ENCODE measurements at regions not wholly inside any gene's neighbourhood (a gene's known extent, or its start where the extent isn't known, plus 50 kb on each side); places are given as distances from the start of the nearest gene placed in this dataset.
"Not testable (repeated sequence)": the region's sequence is repeated elsewhere in the genome, so short reads cannot be mapped to it uniquely, and the experiment has no call there.

GRCh38 chr13:33639626-33640080 is 178.3 kb upstream of the RFC3 start:
- no peak for DNase-seq (ENCODE audit: low read depth, low spot score)
- peak overlapping the region; percentile 78 for H3K27ac ChIP-seq

DNA sequence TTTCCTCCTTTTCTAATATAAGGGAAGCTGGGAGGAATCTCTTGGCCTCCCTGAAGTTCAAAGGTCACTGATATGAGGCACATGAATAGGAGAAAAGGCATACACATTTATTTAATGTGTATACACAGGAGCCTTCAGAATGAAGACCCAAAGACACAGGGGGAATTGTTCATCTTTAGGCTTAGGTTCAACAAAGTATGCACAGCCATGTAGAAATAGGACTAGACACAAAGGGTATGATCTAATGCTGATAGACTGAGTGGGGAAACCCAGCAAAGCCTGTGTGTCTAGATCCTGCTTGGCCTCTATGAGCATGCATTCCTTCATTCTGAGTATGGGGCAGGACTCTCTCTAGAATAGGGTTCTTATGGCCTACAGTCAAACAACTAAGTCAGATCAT is 177.1 kb upstream of the RFC3 start:
- peak overlapping the region; percentile 78 for H3K27ac ChIP-seq
- DNase-seq (ENCODE audit: low read depth, low spot score): no peak

DNA sequence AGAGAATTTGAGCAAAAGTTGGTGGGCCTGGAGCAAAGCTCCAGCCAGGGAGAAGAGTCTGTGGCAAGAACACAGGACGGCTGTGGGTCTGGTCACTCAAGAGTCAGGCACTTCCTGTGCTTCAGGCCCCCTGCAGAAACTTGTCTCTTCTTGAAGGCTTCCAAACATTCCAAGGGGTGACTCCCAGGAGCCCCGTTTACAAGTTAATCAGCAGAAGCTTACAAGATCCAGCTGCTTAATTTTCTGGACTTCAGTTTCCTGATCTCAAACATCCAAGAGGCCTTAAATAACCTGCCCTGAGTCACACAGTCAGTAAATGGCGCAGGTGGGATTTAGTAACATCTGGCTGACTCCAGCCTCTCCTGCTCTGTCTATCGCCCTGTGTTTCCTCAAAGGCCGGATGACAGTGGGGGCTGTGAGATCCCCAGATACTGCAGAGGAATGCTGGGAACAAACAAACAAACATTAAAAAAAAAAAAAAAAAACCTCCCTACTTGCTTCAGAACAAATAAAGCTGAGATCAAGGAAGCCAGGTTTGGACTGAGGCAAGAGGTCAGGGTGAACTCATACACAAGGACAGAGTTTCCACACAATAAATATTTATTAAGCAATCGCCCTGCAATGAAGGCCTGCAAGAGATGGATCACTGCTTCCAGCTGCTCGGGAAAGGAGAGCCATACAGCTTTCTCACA is 175.4 kb upstream of the RFC3 start:
- H3K27ac ChIP-seq: peak overlapping the region; percentile 78
- no peak for DNase-seq (ENCODE audit: low read depth, low spot score)

DNA sequence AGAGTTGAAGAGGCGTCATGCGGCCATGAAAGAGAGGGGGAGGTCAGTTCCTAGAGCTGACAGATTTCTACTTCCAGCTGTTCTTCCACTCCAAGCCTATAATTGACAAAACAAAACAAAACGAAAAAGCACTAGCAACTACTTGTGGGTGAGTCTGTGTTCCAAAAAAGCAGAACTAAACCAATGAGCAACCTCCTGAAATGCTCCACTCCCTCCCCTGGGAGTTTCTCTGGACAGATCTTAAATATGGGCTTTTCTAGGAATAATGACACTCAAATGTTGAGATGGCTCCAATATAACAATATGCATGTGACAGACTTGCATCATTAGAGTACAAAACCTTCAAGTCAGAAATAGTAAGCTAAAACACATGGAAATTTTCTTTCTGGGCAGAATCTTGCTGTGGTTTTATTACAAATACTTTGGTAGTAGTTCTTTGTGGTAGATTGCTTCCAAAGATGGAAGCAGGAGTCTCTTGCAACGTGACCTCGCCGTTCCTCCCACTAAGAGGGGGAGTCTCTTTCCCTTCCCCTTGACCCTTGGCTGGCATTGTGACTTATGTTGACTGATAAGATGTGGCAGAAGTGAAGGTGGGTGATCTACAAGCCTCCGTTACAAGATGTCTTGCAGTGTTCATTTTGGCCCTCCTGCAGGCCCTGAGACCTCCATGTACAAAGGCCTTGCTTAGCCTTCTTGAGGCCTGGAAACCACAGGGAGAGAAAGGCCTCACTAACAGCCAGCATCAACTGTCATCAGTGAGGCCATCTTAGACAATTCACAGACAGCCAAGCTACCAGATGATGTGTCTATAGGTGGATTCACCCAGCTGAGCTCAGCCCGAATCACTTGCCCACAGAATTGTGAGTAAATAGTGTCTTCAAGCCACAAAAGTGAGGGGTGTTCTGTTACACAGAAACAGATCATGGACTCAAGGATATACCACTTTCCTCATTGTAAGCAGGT is 173.1 kb upstream of the RFC3 start:
- no peak overlapping the region for H3K27ac ChIP-seq
- DNase-seq (ENCODE audit: low read depth, low spot score): no peak

DNA sequence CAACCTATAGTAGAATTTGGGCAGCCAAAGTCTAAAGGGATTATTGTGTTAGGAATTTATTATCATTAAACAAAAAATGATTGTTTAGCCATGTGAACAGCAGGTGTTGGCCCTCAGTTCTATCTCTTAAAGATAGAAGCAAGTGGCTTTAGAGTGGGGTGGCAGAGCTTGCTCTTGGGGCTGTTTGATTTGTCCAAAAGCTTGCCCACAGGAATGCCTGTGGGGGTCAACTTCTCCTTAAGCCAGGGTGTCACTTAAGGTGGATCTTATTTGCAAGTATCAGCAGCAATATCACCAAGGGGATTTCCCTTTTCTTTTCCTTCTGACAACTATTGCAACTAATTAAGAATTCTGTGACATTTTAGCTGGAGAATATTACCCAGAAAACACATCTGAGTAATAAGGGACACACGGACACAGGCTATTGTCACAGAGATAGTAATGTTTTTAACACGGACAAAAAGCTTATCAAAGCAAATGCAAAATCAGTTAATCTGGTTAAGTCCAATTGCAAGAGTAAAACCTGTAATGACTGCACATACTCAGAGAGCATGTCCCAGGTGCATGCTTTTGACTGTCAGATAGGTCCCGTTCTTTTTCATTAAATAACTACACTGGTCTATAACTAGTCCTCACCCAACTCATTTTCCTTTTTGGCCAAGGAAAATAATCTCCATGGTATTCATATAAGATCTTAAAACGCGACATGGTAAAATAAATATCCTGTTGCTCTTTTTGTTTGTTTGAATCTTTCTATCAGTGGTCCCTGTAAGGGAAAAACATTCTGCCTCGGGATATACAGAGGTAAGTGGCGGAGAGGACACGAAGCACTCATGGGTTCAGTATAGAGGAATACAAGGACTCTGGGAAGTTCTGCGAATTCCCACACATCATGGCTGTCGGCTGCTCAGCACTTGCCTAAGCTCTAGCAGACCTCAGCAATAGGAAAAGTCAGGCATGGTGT is 172.1 kb upstream of the RFC3 start:
- DNase-seq (ENCODE audit: low read depth, low spot score): no peak
- H3K27ac ChIP-seq: no peak overlapping the region

DNA sequence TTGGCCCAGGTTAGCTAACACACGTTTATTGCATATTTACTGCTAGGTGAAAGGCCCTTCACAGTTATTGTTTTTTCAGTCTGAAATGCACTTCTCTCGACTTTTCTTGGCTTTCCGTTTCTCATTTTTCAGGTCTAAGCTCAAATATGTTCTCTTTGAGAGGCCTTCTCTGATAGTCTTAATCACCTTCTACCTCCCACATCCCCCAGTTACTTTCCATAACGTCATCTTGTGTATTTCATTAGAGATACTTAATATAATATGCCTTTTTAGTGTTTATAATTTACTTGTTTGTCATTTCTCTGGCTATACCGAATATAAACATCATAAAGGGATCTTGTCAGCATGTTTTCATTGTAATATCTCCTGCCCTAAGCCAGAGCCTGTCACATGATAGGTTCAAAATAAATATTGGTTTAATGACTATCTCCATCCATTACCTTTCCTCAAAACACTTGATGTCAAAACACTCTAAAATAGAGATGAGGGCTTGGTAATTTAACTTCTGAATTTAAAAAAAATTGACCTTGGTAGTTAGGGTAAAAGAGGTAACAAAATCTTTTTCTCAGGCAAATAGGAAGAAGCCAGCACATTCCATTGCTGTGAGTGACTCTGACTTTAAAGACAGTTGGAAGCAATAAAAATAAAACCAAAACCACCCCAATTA is 168.6 kb upstream of the RFC3 start:
- no peak overlapping the region for H3K27ac ChIP-seq
- DNase-seq (ENCODE audit: low read depth, low spot score): no peak

GRCh38 chr13:33651766-33652165 is 166.2 kb upstream of the RFC3 start:
- H3K27ac ChIP-seq: no peak overlapping the region

DNA sequence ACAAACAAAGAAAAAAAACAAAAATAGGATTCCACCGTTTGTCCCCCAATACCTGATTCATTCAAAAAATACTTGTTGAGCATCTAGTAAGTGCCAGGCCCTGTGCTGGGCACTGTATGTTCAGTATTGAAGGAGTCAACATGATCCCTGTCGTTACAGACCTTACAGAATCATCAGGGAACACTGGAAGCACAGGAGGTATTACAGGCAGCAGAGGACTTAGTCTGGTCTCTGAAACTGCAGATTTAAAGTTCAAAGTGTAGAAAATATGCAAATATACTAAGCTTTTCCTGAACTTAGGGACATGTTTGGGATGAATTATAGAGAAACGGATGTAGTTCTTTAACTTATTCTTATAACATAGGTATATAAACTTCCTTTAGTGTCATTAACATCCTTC is 160.7 kb upstream of the RFC3 start:
- no peak for DNase-seq (ENCODE audit: low read depth, low spot score)
- H3K27ac ChIP-seq: no peak overlapping the region

More at GRCh38 chr13:33651766-33652165, 166.2 kb upstream of the RFC3 start:
- DNase-seq (ENCODE audit: low read depth, low spot score): no peak

DNA sequence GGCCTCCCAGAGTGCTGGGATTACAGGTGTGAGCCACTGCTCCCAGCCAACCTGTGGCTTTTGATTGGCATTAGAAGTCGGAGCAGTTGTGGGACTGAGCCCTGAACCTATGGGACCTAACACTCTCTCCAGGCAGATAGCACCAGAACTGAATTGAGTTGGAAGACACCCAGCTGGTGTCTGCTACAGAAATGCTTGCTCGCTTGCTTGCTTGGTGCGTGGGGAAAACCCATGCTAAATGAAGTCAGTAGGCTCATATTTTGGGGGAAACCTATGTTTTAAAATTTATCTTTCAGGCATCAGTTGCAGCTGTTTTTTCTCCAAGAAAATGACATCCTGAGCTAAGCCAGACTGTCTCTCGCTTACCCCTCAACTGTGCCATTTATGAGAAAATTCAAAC is 158.5 kb upstream of the RFC3 start:
- H3K27ac ChIP-seq: no peak overlapping the region
- DNase-seq (ENCODE audit: low read depth, low spot score): no peak

DNA sequence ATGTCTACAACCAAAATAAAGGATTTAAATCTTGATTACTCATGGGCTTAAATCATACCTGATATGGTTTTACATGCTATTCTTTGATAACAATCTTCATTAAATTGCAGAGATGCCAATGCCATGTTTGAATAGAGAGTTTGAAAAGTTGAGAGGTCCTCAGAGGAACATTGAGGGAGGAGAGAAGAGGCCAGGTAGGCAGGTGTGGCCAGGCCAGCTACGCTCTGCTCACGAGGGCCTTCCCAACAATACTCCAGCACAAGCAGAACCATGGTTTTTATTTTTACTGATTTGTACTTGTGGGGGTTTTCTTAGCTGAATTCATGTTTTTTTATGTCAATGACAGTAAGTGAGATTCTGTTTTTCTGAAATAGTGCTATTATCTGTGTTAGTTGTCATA is 158.1 kb upstream of the RFC3 start:
- no peak for DNase-seq (ENCODE audit: low read depth, low spot score)
- no peak overlapping the region for H3K27ac ChIP-seq

GRCh38 chr13:33662392-33662791 is 155.6 kb upstream of the RFC3 start:
- no peak overlapping the region for H3K27ac ChIP-seq
- no peak for DNase-seq (ENCODE audit: low read depth, low spot score)

- no peak overlapping the region for H3K27ac ChIP-seq
- no peak for DNase-seq (ENCODE audit: low read depth, low spot score)
Measured at GRCh38 chr13:33665626-33666175, 152.2 kb upstream of the RFC3 start.

GRCh38 chr13:33671560-33671959 is 146.4 kb upstream of the RFC3 start:
- no peak for DNase-seq (ENCODE audit: low read depth, low spot score)
- no peak overlapping the region for H3K27ac ChIP-seq

GRCh38 chr13:33672022-33672421 is 145.9 kb upstream of the RFC3 start:
- not testable (repeated sequence) for DNase-seq (ENCODE audit: low read depth, low spot score); H3K27ac ChIP-seq

DNA sequence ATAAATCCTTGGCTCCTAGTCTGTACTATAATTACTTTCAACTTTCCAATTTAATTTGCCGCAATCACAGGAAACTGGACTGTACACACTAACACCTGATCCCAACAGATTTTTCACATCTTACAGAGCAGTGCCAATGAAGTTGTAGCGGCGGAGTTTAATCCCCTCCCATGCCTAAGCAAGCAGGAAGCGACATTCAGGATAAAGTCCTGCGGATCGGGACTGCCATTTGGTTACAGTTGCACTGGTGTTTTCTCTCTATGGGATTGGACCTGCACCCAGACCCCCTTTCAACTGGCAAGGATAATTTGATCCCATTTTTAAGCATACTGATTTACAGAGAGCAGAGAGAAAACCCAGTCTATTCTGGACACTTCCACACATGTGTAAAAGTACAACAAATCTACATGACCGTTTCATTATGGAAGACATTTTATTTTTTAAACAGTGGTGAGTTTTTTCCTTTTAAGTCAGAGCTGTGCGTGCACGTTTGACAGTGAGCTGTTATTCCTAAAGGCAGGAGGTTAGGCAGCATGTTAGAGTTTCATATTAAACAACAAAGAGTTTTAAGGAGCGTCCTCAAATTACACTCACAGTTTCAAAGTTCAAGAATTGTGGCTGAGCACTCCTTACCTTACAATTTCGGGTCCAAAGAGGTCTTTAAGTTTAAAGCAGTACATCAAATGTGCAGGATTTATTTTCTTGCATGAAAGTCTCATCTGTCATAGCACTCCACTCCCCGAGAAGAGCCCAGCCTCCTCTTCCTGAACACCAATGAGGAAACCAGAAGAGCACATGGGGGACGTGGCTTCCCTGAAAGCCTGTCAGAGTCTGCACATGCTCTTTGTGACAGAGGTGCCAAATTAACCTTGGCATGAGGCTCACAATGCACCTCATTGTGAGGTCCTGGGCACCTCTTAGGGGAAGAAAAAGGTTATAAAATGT is 141.6 kb upstream of the RFC3 start:
- no peak for DNase-seq (ENCODE audit: low read depth, low spot score)
- H3K27ac ChIP-seq: no peak overlapping the region

- DNase-seq (ENCODE audit: low read depth, low spot score): no peak
- no peak overlapping the region for H3K27ac ChIP-seq
Measured at GRCh38 chr13:33677215-33677614, 140.7 kb upstream of the RFC3 start.

DNA sequence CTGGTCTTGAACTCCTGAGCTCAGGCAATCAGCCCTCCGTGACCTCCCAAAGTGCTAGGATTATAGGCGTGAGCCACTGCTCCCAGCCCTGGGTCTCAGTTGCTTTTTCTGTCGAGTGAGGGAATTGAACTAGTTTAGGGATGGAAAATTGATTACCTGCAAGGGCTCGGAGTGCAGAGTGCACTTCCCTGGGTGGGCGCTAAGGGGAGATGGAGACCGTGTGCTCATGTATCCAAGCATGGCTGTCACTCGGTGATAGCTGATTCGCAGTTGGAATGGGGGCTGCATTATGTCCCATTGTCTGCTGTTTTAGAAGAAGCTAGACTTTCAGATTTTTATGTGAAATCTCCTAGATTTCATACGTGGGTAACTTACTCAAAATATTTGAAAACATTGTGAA is 139.9 kb upstream of the RFC3 start:
- DNase-seq (ENCODE audit: low read depth, low spot score): no peak
- no peak overlapping the region for H3K27ac ChIP-seq

- H3K27ac ChIP-seq: no peak overlapping the region
- DNase-seq (ENCODE audit: low read depth, low spot score): no peak
Measured at GRCh38 chr13:33678906-33679657, 138.9 kb upstream of the RFC3 start.
